Thoracic aorta (tissue), 2 donors: ENCODE measurements at regions not wholly inside any gene's neighbourhood (a gene's known extent, or its start where the extent isn't known, plus 50 kb on each side); places are given as distances from the start of the nearest gene placed in this dataset.

Experiments used
- ATAC-seq: fragments of 150-250 bp; one replicate; pipeline ENCODE4 v1.8.0; 2017; ENCODE audit warnings: low read depth; ENCODE audit not compliant: insufficient number of reproducible peaks, low FRiP score
- DNase-seq: peaks from one replicate; pipeline ENCODE4 v3.0.0-alpha.2; 2020; ENCODE audit warnings: low spot score
- H3K27ac ChIP-seq, 2 donors: fragments of 200-600 bp; sonication (generic); 1 replicate in 1 of 2; 2 replicates in 1 of 2; pipeline ENCODE4 v1.5.1; 2016; ENCODE audit warnings: mild to moderate bottlenecking in 2 of 2, moderate library complexity in 2 of 2
- H3K27me3 ChIP-seq: fragments of 200-600 bp; sonication (generic); replicated peaks from 2 replicates; pipeline ENCODE4 v1.6.0; 2016; ENCODE audit warnings: mild to moderate bottlenecking; ENCODE audit not compliant: insufficient read depth
- H3K36me3 ChIP-seq: fragments of 200-600 bp; sonication (generic); one replicate; pipeline ENCODE4 v1.5.1; 2016
- H3K4me1 ChIP-seq, 2 donors: fragments of 200-600 bp; sonication (generic); 1 replicate in 1 of 2; 2 replicates in 1 of 2; pipeline versions ENCODE4 v1.5.1 to v1.6.0; 2016; ENCODE audit warnings: low read depth in 2 of 2, mild to moderate bottlenecking in 1 of 2; ENCODE audit not compliant: control insufficient read depth in 1 of 2
- H3K4me3 ChIP-seq: fragments of 200-600 bp; sonication (generic); 2 replicates; pipeline ENCODE4 v1.5.1; 2016; ENCODE audit warnings: mild to moderate bottlenecking
- H3K9me3 ChIP-seq: fragments of 200-600 bp; sonication (generic); 2 replicates; pipeline ENCODE4 v1.5.1; 2016
- CTCF ChIP-seq: fragments of 200-600 bp; sonication (generic); IDR thresholded peaks from one replicate; pipeline ENCODE4 v1.5.1; 2019; ENCODE audit warnings: antibody characterized with exemption

GRCh38 chr10:47243356-47243755, 56.6 kb upstream of the GDF10 start:
- Histone ChIP-seq H3K27me3 (no peaks in the 10 kb centered on the region), H3K4me1 (peaks cover 4 to 47% of the 10 kb centered on the region in 2 donors), H3K9me3 (no peaks in the 10 kb centered on the region), H3K27ac (no peak overlapping the region), H3K36me3 (no peaks in the 10 kb centered on the region), H3K4me3 (no peak overlapping the region)
- no peak for DNase-seq
- no peak for ATAC-seq
- no peak for TF ChIP-seq CTCF

- ATAC-seq (no peak), DNase-seq (no peak)
- Histone ChIP-seq H3K27ac (no peak overlapping the region), H3K27me3 (no peaks in the 10 kb centered on the region), H3K4me1 (peaks cover 4 to 47% of the 10 kb centered on the region in 2 donors), H3K4me3 (no peak overlapping the region), H3K36me3 (no peaks in the 10 kb centered on the region), H3K9me3 (no peaks in the 10 kb centered on the region)
- no peak for TF ChIP-seq CTCF
These were observed 56.2 kb upstream of the GDF10 start for GRCh38 chr10:47243791-47244190.

- no peak for TF ChIP-seq CTCF
- DNase-seq = no peak
- ATAC-seq = no peak
- Histone ChIP-seq H3K4me1 (peaks cover 4 to 47% of the 10 kb centered on the region in 2 donors), H3K27me3 (no peaks in the 10 kb centered on the region), H3K4me3 (no peak overlapping the region), H3K9me3 (no peaks in the 10 kb centered on the region), H3K36me3 (no peaks in the 10 kb centered on the region), H3K27ac (no peak overlapping the region)
These were observed 55.2 kb upstream of the GDF10 start for GRCh38 chr10:47244560-47245500.

- no peak for TF ChIP-seq CTCF
These were observed 54.2 kb upstream of the GDF10 start for GRCh38 chr10:47245731-47246350.

GRCh38 chr10:47246406-47247147, 53.4 kb upstream of the GDF10 start:
- H3K4me3 ChIP-seq = no peak overlapping the region
- peaks cover 4 to 40% of the 10 kb centered on the region in 2 donors for H3K4me1 ChIP-seq
- H3K9me3 ChIP-seq = no peaks in the 10 kb centered on the region
- TF ChIP-seq CTCF = no peak
- H3K27ac ChIP-seq = no peak overlapping the region
- DNase-seq (no peak), ATAC-seq (no peak)
- H3K36me3 ChIP-seq = no peaks in the 10 kb centered on the region
- H3K27me3 ChIP-seq = no peaks in the 10 kb centered on the region

More at GRCh38 chr10:47245731-47246350, 54.2 kb upstream of the GDF10 start:
- no peak for DNase-seq
- Histone ChIP-seq H3K4me1 (peaks cover 4 to 47% of the 10 kb centered on the region in 2 donors), H3K36me3 (no peaks in the 10 kb centered on the region), H3K27ac (no peak overlapping the region), H3K27me3 (no peaks in the 10 kb centered on the region), H3K9me3 (no peaks in the 10 kb centered on the region), H3K4me3 (no peak overlapping the region)
- no peak for ATAC-seq
